GM12865 (cell line): ENCODE measurements at regions not wholly inside any gene's neighbourhood (a gene's known extent, or its start where the extent isn't known, plus 50 kb on each side); places are given as distances from the start of the nearest gene placed in this dataset.

Experiments
- DNase-seq: peaks from one replicate; pipeline ENCODE4 v3.0.0; 2010; ENCODE audit warnings: low read depth
- H3K4me3 ChIP-seq: 2 replicates; pipeline ENCODE4 v1.5.1; 2011; ENCODE audit warnings: mild to moderate bottlenecking, low read depth, low read length, control low read depth
- TF ChIP-seq, protein P1 (sequence below): IDR thresholded peaks from 2 replicates; pipeline ENCODE4 v1.5.1; 2011; ENCODE audit warnings: low read length, control low read depth, low read depth, inconsistent platforms; ENCODE audit not compliant: insufficient read depth; ENCODE audit errors: missing control alignments

- TF ChIP-seq, protein P1, sequence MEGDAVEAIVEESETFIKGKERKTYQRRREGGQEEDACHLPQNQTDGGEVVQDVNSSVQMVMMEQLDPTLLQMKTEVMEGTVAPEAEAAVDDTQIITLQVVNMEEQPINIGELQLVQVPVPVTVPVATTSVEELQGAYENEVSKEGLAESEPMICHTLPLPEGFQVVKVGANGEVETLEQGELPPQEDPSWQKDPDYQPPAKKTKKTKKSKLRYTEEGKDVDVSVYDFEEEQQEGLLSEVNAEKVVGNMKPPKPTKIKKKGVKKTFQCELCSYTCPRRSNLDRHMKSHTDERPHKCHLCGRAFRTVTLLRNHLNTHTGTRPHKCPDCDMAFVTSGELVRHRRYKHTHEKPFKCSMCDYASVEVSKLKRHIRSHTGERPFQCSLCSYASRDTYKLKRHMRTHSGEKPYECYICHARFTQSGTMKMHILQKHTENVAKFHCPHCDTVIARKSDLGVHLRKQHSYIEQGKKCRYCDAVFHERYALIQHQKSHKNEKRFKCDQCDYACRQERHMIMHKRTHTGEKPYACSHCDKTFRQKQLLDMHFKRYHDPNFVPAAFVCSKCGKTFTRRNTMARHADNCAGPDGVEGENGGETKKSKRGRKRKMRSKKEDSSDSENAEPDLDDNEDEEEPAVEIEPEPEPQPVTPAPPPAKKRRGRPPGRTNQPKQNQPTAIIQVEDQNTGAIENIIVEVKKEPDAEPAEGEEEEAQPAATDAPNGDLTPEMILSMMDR, result no peak
- no peak overlapping the region for H3K4me3 ChIP-seq
- no peak for DNase-seq
These were observed 191.4 kb downstream of the SCP2D1 start for GRCh38 chr20:19004975-19005374.

GRCh38 chr20:19008497-19008896 is 194.9 kb downstream of the SCP2D1 start:
- TF ChIP-seq, protein P1, result no peak
- H3K4me3 ChIP-seq, result no peak overlapping the region
- DNase-seq, result no peak

DNA sequence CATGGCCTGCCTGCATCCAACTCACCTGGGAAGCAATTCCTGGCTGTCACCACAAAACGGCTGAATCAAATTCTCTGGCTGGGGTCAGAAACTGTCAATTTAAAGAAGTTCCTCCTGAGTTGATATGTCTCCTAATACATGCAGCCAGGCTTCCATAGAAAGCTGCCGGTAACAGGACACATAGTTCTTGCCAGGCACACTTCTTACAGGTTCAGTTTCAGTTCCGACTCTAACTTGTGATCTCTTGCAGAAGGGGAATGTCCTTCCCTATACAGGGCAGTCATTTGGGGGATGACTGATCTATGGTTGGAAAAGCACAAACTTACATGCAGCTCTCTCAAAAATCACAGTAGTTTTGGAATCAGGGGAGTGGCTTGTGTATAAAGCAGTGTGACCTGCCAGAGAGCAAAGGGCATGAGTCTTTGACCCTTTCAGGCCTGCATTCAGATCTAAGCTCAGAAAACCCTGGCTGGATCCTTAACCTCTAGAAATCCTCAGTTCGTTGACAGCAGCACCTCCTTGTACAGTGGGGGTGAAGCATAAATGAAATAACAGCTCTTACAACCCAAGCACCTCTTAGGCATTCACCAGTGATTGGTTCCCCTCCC is 195.6 kb downstream of the SCP2D1 start:
- no peak overlapping the region for H3K4me3 ChIP-seq
- TF ChIP-seq, protein P1, result no peak
- DNase-seq, result no peak

DNA sequence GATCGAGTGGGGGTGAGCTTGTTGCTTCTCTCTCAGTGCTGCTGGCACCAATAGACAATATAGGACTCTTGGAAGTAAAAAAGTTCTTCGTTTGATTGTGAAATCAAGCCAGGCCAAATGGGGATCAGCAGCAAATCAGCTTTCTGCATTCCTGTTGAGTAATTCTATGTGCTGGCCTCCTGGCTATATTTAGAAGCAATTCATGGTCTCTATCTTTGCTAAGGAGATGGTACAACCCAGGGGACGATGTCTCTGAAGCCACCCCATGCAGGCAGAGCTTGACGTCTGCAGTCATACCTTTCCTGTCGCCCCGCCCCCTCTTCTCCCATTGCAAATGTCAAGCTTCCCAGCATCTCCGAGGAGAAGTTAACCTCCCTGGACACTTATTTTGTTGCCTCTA is 199.1 kb downstream of the SCP2D1 start:
- no peak for DNase-seq

GRCh38 chr20:19013907-19014306 is 198.5 kb upstream of the SLC24A3 start:
- H3K4me3 ChIP-seq, result no peak overlapping the region
- no peak for DNase-seq
- TF ChIP-seq, protein P1, result no peak

More for the DNA sequence above, 199.1 kb downstream of the SCP2D1 start:
- H3K4me3 ChIP-seq, result no peak overlapping the region
- TF ChIP-seq, protein P1, result no peak

DNA sequence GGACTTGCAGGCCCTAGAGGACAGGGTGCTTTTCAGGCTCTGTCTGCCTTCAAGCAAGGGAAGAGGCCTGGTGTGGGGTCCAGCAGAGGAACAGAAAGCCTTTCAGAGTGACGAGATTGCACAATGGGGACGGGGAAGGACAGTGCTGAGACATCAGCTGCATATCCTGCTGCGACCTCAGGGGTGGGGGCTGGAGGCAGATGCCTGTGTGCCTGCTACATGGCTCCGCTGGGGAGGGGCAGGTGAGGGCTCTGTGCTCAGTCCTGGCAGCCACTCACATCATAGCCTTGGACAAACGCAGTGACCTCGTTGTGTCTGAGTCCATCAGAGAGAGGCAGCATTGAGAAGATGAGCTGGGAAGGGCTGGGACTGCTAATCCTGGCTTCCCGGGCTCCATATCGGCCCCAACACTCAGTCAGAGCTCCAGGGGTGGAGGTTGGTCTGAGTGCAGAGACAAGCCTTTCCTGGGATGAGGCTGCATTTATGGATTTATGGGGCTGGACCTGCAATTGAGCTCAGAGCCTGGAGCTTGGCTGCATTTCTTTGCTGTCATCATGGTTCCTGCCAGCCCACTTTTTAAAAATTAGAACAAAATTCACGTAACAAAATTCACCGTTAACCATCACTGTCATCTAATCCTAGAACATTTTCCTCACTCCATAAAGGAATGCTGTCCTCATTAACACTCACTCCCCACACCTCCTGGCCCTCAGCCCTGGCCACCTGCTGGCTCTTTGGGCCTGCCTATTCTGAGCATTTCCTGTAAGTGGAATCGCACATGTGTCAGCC is 196.9 kb upstream of the SLC24A3 start:
- H3K4me3 ChIP-seq, result no peak overlapping the region
- TF ChIP-seq, protein P1, result no peak
- no peak for DNase-seq
